Activated CD4-positive, CD25-positive, alpha-beta regulatory T cell treated with anti-CD3 and anti-CD28 coated beads, Interleukin-2, amount 50 U/mL, for 16 hours (primary cell): ENCODE measurements at regions not wholly inside any gene's neighbourhood (a gene's known extent, or its start where the extent isn't known, plus 50 kb on each side); places are given as distances from the start of the nearest gene placed in this dataset.
"Not testable (repeated sequence)": the region's sequence is repeated elsewhere in the genome, so short reads cannot be mapped to it uniquely, and the experiment has no call there.

Experiments used
- DNase-seq: peaks from one replicate; pipeline ENCODE4 v3.0.0-alpha.2; 2020; ENCODE audit warnings: low read depth, low spot score

DNA sequence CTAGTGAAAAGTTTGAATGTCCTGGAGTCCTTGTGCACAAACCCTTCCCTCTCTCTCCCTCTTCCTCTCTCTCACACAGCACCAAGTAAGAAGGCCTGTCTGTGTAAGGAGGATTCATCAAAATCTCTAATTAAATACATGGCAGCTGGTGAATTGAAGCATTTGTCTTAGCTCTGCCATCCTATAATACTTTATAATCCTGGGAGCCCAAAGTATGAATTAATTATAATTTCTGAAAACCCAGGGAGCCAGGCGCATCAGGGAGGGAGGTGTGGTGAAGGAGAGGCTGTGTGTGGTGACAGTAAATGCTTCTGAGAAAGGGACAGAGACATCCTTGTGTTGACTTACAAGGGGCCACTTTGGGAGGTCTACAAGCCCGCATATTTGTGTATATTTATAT is 691.4 kb upstream of the EEF2KMT start:
- no peak for DNase-seq

DNA sequence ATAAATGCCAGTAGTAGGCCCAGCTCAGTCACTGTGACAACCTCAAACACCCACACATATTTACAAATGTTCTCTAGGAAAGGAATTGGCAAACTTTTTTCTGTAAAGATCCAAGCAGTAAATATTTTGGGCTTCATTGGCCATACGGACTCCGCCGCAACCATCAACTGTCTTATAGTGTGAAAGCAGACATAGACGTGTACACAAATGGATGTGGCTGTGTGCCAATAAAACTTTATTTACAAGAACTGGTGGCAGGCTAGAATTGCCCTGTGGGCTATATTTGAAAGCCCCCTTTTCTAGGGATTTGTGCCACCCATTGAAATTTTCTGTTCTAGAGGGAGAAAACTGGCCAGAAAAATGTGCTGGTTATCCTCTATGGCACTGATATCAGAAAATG is 683.8 kb upstream of the EEF2KMT start:
- DNase-seq = no peak

DNA sequence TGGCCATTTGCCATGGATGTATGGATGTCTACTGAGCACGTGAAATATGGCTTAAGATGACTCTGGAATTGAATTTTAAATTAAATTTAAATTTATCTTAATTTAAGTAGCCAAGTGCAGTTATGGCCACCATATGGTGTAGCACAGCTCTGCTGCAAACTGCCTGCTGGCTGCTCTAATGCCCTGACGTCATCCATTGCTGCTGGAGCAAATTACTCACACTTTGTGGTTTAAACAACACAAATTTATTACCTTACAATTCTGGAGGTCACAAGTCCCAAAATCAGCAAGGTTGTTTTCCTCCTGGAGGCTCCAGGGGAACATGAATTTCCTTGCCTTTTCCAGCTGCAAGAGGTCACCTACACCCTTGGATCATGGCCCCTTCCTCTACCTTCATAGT is 679.3 kb upstream of the EEF2KMT start:
- no peak for DNase-seq

DNA sequence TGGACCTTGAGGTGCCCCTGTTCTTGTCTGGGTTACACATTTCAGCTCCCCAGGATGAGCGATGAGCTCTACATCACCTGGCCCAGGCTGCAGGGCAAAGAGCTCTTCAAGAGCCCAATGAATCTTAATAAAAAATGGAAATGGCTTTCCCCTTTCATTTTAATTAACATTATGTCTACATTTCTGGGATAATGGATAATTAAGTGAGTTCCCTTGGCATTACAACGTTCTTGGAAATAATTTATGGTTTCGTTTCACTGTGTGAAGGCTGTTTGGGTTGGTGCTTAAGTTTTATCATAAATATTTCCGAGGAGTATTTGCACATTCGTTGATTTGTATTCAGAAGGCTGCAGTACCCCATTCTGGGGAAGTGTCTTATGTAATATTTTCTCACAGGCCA is 678.3 kb upstream of the EEF2KMT start:
- DNase-seq = no peak

DNA sequence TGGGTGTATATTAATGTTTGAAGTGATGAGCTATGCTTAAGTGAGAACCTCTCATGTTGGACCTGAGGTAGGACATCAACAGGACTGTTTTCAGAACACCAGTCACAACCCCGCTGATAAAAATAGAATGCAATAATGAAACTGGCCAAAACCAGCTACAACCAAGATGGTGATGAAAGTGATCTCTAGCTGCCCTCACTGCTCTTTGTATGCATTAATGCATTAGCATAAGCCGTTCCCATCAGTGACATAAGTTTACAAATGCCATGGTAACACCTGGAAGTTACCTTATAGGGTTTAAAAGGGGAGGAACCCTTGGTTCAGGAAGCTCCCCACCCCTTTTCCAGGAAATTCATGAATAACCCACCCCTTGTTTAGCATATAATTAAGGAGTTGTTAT is 672.5 kb upstream of the EEF2KMT start:
- DNase-seq = no peak

DNA sequence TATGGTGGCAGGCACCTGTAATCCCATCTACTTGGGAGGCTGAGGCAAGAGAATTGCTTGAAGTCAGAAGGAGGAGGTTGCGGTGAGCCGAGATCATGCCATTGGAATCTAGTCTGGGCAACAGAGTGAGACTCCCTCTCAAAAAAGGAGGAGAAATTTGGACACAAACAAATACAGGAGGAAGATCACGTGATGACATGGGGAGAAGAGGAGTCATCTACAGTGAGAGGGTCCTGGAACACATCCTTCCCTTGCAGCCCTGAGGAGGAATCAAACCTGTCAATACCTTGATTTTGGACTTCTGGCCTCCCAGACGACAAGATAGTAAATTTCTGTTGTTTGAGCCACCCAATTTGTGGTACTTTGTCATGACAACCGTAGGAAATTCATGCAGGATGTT is 671.9 kb upstream of the EEF2KMT start:
- DNase-seq = no peak

DNA sequence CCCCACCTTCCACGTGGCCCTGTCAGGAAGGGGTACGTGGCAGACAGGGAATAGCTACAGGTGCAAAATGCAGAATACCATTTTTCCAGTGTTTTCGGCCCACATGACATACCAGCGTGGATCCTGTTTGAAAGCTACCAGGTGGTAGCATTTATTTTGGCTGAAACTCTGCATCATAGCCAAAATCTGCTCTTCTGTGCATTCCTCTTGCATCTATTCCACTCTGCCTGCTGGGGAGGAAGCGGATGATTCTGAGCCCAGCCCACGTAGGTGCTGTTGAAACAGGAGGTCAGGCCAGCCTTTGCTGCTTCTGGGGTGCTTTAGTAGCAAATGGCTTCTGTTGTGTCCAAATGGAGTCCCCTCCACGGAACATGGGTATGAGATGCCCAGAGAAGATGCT is 670.9 kb upstream of the EEF2KMT start:
- DNase-seq = no peak

DNA sequence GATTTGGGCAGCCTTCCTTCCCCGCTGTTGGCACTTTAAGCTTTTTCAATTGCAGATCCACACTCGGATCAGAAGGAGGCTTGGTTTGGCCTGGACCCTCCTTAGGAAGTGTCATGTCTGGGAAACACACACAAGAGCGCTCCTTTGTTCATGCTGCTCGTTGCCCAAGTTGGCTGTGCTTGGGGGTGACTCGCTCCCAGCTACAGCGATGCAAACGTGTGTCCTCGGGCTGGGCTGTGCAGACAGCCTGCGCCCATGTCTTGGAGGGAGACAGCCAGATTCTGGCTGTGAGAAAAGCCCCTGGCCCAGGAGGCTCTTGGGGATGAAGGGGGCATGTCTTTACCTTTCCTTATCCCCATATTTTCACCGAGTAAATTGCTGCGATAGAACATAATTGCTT is 665.6 kb upstream of the EEF2KMT start:
- DNase-seq = no peak

DNA sequence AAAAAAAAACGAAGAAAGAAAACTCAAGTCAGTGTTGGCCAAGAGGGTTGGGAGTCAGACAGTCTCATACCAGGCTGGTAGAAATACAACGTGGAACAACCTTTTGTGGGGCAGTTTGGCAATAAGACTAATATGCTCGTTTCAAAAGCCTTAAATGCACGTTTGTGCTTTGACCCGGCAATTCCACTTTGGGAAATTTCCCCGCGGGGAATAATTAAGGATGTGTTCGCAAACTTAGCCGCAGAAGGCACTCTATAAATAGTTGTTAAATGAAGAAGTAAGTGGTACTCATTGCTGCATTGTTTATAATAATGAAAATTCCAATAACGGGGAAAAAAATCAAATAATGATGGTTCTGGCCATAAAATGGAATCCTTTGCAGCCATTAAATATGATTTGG is 664.8 kb upstream of the EEF2KMT start:
- DNase-seq = no peak

DNA sequence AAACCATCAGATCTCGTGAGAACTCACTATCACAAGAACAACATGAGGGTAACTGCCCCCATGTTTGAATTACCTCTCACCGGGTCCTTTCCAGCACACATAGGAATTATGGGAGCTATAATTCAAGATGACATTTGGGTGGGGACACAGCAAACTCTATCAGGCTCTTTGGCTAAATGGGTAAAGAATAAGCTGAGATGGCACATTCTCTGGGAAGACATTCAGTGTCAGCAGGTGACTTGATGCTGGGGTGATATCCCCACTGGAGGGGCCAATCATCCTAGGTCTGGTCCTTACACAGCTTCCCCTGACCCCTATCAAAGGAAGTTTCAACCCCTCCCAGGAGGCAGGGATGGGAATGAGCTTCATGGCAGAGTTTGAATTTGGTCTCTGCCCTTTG is 664.0 kb upstream of the EEF2KMT start:
- no peak for DNase-seq

DNA sequence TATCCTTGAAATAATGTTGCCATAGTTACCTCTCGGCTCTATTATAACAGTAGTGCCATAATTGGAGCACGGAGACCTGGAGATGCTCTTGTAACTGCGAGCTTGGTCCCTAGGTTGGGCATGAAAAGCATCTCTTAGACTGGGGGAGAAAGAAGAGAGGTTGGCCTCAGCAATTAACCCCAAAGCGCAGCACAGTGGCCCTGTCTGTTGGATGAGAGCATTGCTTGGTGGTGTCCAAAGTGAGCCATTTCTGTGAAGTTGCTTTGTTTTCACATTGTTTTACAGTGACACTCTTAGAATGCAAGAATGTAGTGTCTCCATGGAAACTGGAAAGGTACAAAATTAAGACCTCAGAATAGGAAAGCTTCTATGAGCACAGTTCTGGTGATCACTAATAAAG is 660.7 kb upstream of the EEF2KMT start:
- no peak for DNase-seq

DNA sequence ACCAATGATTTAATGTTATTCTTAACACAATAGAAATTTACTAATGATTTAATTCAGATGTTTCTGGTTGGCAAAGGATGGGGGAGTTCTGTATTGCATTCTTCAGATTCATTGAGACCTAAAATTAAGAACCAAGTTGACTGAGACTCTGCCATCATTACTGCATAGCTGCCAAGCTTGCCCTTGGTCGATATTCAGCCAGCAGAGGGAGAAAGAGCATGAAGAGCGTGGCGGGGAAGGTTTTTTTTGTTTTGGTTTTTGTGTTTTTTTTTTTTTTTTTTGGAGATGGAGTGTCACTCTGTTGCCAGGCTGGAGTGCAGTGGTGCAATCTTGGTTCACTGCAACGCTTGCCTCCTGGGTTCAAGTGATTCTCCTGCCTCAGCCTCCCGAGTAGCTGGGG is 659.4 kb upstream of the EEF2KMT start:
- DNase-seq = no peak

DNA sequence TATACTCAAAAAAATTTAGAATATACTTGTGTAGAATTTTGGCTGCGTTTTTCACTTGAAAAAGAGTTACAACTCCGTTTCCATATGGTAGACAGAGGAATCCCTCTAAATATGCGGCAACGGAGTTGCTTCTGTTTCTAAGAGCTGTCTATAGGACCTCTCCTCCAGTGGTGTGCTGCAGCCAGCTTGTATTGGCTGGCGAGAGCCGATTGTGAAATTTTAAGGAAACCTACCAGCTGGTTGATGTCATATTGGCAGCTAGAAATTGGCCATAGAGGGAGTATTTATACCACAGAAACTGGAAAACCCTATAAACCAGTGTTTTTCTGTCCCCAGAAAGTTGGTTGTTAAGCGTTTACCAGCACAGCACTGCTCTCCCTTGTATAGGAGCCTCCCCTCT is 655.8 kb upstream of the EEF2KMT start:
- DNase-seq = no peak

DNA sequence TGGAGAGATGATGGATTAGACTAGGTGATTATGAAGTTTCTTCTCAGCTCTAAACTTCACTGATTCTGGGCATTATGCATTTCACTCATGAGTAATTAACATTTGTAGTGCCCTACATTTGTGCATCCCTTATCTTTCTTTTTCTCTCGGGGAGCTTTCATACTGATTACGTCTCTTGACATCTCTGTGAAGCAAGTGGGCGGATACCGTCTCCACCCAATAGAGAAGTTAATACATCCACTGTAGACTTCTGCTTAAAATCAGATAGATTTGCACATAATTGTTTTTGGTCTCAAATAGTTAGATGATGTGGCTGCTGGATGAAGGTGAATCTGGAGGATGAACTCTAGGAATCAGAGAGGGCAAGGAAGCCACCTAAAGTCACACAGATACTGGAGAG is 653.6 kb upstream of the EEF2KMT start:
- DNase-seq = no peak

DNA sequence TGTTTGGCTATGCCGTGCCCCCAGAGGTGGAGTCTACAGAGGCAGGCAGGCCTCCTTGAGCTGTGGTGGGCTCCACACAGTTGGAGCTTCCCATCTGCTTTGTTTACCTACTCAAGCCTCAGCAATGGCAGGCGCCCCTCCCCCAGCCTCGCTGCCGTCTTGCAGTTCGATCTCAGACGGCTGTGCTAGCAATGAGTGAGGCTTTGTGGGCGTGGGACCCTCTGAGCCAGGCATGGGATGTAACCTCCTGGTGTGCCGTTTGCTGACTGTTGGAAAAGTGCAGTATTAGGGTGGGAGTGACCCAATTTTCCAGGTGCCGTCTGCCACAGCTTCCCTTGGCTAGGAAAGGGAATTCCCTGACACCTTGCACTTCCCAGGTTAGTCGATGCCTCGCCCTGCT is 652.8 kb upstream of the EEF2KMT start:
- DNase-seq = not testable (repeated sequence)

DNA sequence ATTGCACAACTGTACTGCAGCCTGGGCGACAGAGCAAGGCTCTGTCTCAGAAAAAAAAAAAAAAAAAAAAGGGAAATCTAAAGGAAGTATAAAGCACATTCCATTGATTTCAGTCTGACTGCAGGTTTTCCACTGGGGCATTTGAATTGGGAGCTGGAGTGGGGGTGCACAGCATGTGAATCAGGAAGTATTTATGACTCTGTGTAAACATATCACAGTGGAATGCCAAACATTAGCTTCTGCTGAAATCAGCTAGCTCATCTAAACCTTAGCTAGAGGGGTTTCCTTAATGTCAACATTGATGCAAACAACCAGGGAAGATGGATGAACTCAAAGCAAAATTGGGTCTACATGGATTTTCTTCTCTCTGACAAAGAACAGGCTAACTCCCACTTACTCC is 641.0 kb upstream of the EEF2KMT start:
- no peak for DNase-seq

DNA sequence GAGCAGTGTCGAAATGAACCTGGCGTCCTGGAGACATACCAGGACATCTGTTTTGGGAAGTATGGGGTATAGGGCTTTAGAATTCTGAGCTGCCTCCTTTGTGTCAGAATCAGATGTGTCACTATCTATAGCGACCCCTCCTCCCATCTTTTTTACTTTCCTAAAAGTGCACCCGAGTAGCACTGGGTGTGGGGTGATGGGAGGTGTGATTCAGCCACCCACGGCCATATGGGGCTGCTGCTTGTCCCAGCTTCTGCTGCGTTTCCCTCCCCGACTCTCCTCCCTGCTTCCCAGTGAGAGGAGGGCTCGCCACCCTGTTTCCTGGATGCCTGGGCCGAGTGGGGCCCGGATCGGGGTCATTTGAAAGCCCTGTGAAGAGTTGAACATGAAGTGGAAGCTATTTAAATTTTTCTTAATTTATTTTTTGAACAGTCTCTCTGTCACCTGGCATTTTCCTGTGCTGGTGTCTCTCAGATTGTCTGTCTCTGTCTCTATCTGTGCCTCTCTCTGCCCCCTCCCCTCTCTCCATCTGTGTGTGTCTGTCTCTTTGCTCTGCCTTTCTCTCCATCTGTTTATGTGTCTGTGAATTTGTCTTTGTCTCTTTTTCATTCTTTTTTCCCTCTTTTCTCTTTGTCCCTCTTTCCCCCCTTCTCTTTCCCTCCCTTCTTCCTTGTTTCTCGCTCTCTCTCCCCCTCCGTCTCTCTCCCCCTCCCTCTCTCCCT is 638.8 kb upstream of the EEF2KMT start:
- no peak for DNase-seq

DNA sequence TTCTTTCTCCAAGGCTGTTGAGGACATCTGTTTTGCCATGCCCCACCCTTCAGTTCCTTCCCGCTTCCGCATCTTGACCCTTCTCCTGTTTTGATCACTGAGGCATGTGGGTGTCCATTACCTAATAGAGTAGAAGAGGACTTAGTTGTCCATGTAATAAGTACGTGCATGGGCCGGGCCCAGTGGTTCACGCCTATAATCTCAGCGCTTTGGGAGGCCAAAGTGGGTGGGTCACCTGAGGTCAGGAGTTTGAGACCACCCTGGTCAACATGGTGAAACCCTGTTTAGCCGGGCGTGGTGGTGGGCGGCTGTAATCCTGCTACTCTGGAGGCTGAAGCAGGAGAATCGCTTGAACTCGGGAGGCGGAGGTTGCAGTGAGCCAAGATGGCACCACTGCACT is 637.8 kb upstream of the EEF2KMT start:
- no peak for DNase-seq

DNA sequence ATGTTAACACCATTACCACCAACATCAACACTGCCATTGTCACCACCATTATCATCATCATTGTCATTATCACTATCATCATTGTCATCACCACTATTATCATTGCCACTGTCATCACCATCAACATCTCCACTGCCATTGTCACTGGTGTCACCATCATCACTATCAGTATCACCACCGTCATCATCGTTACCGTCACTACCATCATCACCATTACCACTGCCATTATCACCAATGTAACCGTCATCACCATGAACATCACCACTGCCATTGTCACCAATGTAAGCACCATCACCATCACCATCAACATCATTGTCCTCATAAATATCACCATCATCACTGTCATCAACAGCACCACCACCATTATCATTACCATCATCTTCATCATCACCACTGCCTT is 633.2 kb upstream of the EEF2KMT start:
- DNase-seq = no peak

DNA sequence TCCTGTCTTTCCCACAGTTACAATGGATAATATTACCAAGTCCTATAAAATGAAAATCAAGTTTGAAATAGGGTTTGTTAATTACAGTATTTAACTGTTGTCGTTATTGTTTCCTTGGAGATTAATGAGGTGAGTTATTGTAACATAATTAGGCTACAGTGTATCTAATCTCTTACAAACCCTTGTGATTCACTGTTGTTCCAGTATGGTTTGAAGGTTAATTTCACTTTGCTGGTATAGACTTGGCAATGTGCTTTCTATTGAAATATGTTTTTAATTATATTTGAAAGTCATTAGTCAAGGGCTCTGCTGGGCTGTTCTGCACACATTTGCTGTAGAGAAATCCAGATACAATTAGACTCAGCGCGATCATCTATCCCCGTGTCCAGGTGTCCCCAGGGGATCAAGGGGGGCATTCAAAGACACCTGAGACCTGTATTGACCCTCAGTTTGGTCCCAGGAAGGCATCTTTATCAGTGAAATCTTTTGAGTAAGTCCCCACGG is 624.6 kb upstream of the EEF2KMT start:
- no peak for DNase-seq

DNA sequence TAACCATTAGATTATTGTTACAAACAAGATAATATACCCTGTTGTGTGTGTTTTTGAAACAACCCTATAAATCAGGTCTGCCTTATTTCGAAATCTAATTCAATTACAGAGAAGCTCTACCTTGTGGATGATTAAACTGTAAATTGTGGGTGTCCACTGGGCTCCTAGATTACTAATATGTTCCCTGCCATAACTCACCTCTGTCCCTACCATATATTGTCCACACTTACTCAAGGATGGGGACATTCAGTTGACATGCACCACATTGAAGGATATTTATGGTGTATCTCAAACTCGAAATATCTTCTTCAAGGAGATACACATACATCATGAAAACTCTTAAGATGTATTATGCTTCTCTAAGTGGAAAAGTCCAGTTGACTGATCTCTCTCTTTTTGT is 617.6 kb upstream of the EEF2KMT start:
- no peak for DNase-seq

DNA sequence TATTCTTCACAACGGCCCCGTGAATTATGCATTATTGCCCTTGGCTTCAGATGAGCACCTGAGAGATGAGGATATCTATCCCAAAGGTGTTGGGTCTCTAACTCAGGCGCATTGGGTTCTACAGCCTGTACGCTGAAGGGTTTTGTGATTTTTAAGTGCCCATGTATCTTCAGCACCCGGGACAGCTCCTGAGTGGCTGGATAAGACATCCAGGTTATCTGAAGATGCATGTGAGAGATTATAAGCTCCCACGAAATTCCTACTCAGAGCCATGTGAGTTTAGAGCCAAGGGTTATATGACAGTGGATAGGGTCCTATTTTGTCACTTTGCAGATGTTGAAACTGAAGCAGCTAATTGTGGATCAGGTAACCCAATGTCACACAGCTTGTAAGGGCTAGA is 612.3 kb upstream of the EEF2KMT start:
- no peak for DNase-seq

DNA sequence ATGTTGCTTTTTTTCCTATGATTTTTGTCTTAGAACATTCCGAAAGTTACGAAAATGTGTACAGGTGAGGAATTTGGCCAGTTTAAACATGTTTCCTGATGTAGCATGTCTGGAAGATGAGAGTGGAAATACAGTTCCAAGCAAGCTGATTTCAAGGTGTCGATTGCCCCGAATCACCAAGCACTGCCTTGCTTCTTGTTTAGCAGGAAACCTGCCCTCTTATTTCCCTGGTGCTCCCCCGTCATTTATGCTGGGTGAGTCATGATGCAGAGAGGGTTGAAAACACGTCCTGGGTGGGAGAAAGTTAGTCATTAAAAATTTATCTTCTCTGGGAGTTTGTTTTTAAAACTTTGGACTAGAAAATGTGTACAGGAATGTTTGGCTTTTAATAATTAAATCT is 608.6 kb upstream of the EEF2KMT start:
- DNase-seq = no peak

DNA sequence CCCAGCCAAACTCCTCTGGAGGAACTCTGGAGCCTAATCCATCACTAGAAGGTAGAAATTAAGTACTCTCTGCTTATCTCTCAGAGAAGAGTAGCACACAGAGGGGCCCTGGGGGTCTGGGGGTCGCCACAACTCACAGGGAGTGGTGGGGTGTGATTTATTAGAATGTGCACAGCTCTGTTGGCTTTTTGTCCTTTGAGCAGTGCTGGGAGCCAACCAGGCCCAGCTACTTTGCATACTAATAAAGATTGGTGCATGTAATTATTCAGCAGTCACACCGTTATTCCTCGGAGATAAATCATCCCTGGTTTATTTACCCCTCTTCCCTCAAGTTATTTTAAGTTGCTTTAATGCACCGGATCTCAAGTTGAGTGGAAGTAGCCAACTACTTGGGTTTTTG is 606.7 kb upstream of the EEF2KMT start:
- no peak for DNase-seq
